Left ventricle myocardium inferior (tissue), 1 donor: ENCODE measurements at regions not wholly inside any gene's neighbourhood (a gene's known extent, or its start where the extent isn't known, plus 50 kb on each side); places are given as distances from the start of the nearest gene placed in this dataset.

Experiments
- DNase-seq: peaks from one replicate; pipeline ENCODE4 v3.0.0-alpha.2; 2020
- H3K27ac ChIP-seq: fragments of 200-600 bp; replicated peaks from 2 replicates; pipeline ENCODE4 v1.8.0; 2021
- H3K27me3 ChIP-seq: fragments of 200-600 bp; 2 replicates; pipeline ENCODE4 v1.8.0; 2021; ENCODE audit warnings: low read depth
- H3K36me3 ChIP-seq: fragments of 200-600 bp; 2 replicates; pipeline ENCODE4 v1.8.0; 2021
- H3K4me1 ChIP-seq: fragments of 200-600 bp; 2 replicates; pipeline ENCODE4 v1.8.0; 2021
- H3K4me3 ChIP-seq: fragments of 200-600 bp; 2 replicates; pipeline ENCODE4 v1.8.0; 2021; ENCODE audit warnings: mild to moderate bottlenecking, moderate library complexity
- H3K9me3 ChIP-seq: fragments of 200-600 bp; replicated peaks from 2 replicates; pipeline ENCODE4 v1.8.0; 2021
- CTCF ChIP-seq: fragments of 200-600 bp; IDR thresholded peaks from 2 replicates; pipeline ENCODE4 v1.8.0; 2021; ENCODE audit warnings: antibody characterized with exemption, mild to moderate bottlenecking, borderline replicate concordance
- intact Hi-C: fragments of 100-400 bp; cut with micrococcal nuclease; formaldehyde crosslinking; loops from one replicate; pipeline ENCODE4 v1.11.0; 2022
- donor health status: DM: no; HTN: yes; CAD: no; lungs with severe emphysema.

DNA sequence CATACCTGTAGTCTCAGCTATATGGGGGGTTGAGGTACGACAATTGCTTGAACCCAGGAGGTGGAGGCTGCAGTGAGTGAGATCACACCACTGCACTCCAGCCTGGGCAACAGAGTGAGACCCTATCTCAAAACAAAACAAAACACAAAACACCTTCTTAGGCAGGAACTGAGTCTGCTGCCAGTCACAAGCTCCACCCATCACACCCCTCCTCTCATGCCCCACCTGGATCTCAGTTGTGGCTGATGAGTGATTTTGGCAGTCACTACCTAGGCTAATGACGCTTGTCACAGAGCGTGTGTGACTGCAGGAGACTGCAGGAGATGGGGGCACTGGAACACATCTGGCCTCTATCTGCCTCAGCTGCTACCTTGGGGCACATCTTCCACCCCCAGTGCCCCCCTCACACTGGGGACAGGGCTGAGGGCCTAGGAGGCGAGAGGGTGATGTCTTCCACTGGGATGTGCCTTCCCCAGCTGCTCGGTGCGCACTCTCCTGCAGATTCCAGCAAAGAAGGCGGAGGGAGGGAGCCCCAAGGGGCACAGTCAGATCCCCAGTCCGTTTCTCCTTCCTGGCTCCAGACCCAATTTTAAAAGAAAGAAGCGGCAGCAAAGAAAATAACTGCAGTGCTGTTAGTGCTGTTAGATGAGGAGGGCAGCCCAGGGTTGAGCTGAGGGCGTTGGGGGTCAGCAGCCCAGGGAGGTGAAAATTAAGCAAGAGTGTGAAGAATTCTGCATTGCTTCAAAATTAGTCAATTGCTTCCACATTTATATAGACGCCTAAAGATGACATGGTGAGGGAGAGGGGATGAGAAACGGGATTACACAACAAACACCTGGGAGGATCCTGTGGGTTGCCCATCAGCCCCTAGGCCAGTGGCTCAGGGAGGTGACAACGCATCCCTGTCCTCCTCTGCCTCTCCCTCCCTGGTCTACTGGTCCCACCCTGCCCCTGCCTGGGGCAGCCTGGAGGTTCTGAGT, 143.6 kb upstream of the HAAO start:
- H3K36me3 ChIP-seq: no peaks in the 10 kb centered on the region
- no peaks in the 10 kb centered on the region for H3K9me3 ChIP-seq
- H3K4me1 ChIP-seq: peaks cover 76% of the 10 kb centered on the region
- no peaks in the 10 kb centered on the region for H3K27me3 ChIP-seq
- intact Hi-C loops: no loop called here
- H3K4me3 ChIP-seq: no peak overlapping the region
- no peak for DNase-seq
- TF ChIP-seq CTCF: no peak
- H3K27ac ChIP-seq: peak overlapping the region; percentile 64

DNA sequence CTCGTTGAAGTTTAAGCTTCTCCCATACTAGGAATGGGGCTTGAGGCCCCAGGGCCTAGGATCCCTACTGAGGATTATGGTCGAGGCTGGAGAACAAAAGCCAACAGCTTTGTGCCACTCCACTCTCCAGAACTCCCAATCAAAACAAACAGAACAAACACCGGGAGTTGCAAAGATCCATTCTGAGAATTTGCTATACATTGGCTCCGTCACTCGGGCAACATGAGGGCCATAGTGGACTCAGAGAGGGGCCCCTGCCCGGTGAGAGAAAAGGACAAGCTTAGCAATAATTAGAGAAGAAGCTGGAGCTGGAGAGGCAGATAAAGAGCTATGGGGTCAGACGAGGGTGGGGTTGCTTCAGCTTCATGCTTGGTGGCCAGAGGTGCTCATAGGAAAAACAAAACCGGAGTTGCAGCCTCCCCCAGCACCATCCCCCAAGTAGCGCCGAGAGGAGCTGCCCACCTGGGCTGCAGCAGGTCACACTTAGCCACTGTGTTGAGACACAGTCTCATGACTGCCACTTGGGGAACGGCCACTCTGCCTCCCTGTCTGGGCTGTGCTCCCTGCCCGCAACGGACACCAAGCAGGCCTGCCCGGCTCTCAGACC, 142.3 kb upstream of the HAAO start:
- no peak for TF ChIP-seq CTCF
- Histone ChIP-seq H3K4me3 (no peak overlapping the region), H3K27ac (peak overlapping the region; percentile 92), H3K9me3 (no peaks in the 10 kb centered on the region), H3K4me1 (peaks cover 86% of the 10 kb centered on the region), H3K27me3 (no peaks in the 10 kb centered on the region), H3K36me3 (no peaks in the 10 kb centered on the region)
- intact Hi-C loops: no loop called here
- DNase-seq: no peak

- peaks cover 89% of the 10 kb centered on the region for H3K4me1 ChIP-seq
- H3K4me3 ChIP-seq: no peak overlapping the region
- intact Hi-C loops: no loop called here
- no peaks in the 10 kb centered on the region for H3K27me3 ChIP-seq
- DNase-seq: no peak
- H3K36me3 ChIP-seq: no peaks in the 10 kb centered on the region
- no peaks in the 10 kb centered on the region for H3K9me3 ChIP-seq
- H3K27ac ChIP-seq: peak overlapping the region; percentile 92
- no peak for TF ChIP-seq CTCF
These were observed 141.5 kb upstream of the HAAO start for GRCh38 chr2:42933824-42934254.

- DNase-seq: no peak
- H3K27me3 ChIP-seq: no peaks in the 10 kb centered on the region
- H3K9me3 ChIP-seq: no peaks in the 10 kb centered on the region
- peaks cover 100% of the 10 kb centered on the region for H3K4me1 ChIP-seq
- no peak for TF ChIP-seq CTCF
- intact Hi-C loops: no loop called here
- H3K27ac ChIP-seq: peak overlapping the region; percentile 92
- H3K36me3 ChIP-seq: no peaks in the 10 kb centered on the region
- H3K4me3 ChIP-seq: no peak overlapping the region
These were observed 140.1 kb upstream of the HAAO start for GRCh38 chr2:42932271-42933151.

DNA sequence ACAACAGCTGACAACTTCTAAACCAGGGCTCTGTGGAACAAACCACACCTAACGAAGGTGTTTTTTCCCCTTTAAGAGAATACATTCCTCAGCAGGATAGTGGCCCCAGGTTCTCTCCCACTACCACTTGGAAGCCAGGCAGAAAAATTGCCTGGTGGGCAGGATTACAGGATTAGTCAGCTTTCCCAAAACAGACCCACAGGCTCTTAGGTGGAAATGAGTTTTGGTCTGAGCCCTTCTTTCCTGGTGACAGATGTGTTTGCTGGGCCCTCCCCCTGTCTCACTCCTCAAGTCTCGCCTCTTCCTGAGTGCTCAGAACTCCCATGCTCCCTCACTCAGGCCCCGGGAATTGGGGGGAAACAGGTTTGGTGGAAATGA, 139.4 kb upstream of the HAAO start:
- H3K9me3 ChIP-seq: no peaks in the 10 kb centered on the region
- no peak overlapping the region for H3K4me3 ChIP-seq
- no peak for DNase-seq
- intact Hi-C loops: no loop called here
- H3K27me3 ChIP-seq: no peaks in the 10 kb centered on the region
- H3K4me1 ChIP-seq: peaks cover 100% of the 10 kb centered on the region
- no peak for TF ChIP-seq CTCF
- peak overlapping the region; percentile 92 for H3K27ac ChIP-seq
- H3K36me3 ChIP-seq: no peaks in the 10 kb centered on the region
